GM19372 (cell line): ENCODE measurements at regions not wholly inside any gene's neighbourhood (a gene's known extent, or its start where the extent isn't known, plus 50 kb on each side); places are given as distances from the start of the nearest gene placed in this dataset.
A peak's percentile ranks its signal among the peaks of the same experiment; 100 is the strongest.

ENCODE experiments used
- ATAC-seq: cut with Tn5 transposase; IDR thresholded peaks from one replicate; pipeline ENCODE4 v1.9.1; 2021; ENCODE audit warnings: mild to moderate bottlenecking, low read depth, moderate library complexity; ENCODE audit not compliant: unreplicated experiment

DNA sequence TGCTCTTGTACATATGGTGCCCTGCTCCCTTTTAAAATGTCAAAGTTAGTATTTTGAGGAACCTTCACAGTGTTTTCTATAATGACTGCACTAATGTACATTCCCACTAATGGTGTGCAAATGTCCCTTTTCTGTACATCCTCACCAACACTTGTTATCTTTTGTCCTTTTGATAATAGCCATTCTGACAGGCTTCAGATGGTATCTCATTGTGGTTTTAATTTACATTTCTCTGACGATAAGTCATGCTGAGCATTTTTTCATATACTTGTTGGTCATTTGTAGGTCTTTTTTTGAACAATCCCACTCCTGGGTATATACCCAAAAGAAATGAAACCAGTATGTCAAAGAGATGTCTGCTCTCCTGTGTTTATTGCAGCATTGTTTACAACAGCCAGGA, 268.3 kb downstream of the FBXO15 start:
- ATAC-seq: no peak

DNA sequence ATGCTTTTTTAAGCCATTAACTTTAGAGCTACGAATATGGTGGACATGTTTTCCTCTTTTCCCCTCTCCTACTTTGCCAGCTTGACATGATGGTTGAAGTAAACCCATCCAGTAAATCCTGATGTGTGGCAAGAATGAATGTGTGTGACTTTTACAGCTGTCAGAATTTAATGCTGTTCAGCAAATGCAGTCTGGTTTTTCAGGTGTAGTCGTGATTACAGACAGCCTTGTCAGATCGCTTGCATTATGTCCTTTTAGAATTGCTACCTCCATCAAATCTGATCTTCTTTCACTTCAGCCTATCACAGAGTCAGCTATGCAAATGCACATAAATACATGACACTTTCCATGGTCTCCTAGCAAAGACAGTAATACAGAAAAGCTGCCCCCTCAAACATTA, 278.5 kb downstream of the FBXO15 start:
- ATAC-seq: no peak

DNA sequence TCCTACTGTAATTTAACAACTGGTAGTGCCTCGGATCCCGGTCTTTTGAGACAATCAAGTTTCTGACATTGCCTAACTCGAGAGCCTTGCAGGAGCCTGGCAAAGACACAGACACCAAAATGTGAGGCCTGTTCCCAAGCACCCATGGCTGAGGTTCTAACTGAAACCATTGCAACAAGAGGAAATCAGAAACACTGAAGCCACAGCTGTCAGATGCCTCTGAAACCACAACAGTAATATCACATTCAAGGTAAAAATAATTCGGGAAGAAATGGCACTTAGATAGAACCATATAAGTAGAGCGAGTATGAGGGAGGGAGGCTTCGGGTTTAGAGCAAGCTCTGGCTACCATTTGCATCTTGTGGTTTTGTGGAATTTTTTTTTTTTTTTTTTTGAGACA, 285.9 kb downstream of the FBXO15 start:
- ATAC-seq: no peak

DNA sequence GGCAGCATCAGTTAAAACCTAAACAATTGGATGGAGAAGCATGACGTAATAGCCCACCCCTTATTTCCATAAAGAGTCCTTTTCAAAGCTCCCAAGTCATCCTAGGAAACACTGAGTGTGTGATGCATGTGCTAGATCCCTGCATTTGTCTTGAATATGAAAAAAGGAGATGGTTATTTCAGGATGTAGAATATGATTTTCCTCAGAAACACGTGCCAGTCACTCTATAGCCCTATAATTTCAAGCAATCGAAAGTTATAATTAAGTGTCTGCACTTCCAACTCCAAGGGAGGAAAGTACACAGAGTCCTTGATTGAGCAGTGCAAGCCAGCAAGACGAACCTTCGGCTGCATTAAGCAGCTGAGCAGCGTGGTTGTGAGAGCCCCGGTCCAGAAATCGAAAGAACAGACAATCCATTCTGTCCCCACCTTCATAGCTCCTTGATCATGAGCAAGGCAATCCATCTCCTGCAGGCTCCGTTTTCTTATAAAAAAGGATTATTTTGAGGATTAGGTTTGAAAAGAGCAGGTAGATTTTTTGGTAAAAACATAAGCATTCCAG, 287.7 kb downstream of the FBXO15 start:
- ATAC-seq: no peak

DNA sequence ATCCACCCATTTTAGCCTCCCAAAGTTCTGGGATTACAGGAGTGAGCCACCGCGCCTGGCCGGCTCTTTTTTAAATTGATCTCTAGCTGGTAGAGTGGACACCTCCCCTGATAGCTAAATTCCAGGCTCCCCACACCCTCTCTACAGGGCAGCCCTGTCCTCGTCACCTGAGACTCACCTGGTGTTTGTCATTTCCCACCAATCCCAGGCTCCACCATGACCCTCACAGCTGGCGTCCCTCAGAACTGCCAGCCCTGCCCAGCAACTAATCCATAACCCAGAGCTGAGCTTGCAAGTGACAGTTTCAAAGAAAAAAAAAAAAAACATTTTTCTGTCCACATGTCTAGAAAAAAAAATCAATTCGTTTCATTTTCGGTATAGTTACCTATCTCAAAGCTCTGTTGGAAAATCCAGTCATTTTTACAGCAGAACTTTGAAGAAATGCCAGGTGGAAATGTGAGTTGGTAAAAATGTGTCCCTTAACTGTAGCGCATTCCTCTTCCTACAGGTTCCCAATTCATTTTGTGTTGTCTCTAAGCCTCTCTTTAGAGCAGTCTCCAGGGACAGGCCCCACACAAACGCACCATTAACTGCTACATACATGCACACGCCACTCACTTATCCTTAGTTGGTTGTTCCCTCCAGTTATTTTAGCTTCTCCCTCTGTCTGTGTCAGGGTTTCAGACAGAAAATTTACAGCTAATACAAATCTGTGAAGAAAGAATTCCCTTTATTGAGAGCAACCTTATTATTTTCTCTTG, 294.7 kb downstream of the FBXO15 start:
- no peak for ATAC-seq

DNA sequence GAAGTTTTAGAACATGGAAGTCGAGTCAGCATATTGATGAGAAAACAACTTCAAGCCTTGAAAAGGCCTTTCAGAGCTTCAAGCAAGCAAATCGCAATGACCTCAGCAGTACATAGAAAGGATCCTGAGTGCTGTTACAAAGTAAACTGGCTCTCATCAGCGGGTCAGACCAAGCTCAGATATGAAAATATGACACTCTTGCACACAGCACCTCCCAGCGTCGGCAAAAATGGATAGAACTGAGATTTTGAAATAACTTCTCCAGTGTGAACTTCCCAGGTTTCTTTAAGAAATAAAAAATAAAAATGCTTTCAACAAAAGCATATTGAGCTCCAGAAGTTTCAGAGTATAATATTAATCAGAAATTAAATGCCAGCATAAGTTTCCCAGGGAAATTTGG, 296.9 kb downstream of the FBXO15 start:
- no peak for ATAC-seq

DNA sequence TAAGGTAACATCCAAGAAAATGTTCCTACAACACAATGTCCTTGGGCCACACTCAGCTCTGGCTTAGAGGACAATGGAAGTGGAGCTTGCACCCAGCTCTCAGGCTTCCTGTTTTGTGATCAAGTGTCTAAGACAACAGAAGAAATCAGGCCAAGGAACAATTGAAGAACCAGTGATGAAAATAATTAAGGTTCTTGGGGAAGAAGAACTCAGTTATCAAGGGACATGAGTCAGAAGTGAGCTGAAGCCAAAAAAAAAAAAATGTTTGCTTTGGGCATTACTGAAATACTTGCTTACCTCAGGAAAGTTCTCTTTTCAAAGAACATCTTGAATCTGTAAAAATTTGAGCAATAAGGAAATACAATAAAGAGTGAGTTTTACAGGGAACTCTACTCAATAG, 299.0 kb downstream of the FBXO15 start:
- ATAC-seq: no peak

DNA sequence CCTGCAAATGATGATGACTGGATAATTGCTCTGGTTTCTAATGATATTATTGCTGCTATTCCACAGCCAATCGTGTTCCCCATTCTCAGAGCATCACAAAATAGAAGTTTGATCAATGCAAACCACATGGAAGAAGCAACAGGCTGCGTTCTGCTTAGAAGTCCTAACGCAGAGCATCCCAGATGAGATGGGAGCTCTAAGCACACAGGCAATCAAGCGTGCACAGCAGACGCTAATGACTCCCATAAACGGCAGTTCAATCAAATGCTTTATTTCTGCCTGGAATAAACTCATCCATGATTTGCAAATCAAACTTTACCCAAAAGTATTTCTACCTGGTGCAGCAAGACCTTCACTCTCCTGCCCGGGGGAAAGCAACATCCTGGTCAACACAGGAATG, 304.2 kb downstream of the FBXO15 start:
- no peak for ATAC-seq

DNA sequence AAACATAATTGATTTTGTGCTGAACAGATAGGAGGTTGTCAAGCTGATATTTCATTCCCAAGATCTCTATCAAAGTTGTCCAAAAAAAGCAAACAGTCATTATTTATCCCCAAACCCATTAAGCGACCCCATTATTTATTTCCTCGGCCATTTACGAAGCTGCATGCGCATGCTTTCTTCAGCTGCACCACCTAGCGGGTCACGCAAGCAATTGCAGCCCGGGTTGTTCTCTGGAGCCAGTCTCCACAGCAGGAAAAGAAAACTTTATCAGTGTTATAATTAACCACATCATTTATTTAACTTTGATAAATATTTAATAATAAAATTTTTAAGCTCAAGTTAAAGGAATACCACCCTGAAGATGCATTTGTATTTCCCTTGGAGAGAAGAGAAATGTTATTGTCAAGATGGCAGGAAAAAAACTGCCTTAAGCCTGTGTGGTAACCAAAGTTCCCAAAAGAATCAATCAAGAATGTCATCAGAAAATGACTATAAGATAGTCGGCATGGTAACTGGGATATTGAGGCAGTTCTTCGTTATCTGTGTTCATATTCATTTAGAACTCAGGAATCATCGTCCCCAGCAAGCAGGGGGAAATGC, 304.7 kb downstream of the FBXO15 start:
- peak; percentile 85 for ATAC-seq

DNA sequence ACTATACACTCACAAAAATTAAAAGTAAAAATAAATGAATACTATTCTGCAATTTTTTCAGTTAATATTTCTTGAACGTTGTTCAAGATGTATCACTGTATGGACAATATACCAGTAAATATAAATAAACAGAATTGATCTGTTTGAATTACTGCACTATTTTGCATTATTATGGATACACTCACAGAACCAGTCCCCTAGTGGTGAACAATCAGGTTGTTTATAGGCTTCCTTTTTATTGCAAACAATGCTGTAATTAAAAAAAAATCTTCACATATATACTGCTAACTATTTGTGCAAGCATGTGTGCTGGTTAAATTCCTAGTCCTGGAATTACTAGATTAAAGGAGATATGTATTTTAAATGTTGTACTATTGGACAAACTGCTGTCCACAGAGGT, 306.0 kb downstream of the FBXO15 start:
- no peak for ATAC-seq

DNA sequence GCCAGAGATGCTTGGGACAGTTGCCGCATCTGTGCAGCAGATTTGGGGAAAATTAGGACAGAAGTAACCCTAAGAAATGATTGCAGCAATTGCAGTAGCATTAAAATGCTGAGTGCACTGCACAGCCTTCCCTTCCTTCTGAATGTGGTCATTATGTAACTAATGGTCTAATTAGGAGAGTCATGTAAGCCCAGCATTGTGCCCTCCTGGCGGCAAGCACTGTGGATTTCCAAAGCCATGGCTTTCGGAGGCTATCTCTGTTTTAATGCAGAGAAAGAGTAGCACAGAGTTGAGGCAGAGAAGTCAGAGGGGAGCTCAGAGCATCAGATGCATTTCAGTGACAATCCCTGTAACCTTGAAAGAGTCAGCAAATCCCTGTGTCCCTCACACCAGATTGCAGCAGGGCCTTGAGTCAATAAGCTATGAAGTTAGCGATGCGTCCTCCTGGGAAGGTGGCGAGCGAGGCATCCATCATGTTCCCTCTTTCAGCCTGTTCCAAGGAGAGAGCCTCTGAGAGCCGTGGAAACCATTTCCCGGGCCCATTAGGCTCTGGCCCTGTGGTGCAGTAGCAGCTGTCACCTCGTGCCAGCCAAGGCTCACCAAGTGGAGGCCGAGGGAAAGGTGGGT, 307.2 kb downstream of the FBXO15 start:
- ATAC-seq: no peak

DNA sequence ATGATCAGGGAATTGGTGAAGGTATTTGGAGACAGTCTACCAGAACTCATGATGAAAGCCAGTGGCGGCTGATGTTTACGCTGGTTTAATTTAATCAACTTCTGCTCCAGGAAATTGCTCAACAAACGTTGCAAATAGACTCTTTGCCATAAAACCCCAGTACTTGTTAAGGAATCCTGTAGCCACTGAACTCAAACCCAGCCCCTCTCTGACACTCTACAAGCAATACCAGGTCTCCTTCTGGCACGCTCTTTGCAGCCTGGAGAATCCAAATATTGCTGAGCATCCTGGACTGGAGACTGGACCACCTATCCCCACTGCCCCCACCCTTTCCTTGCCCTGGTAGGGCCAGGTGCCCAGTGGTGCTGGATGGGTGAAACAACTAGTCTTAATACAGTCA, 308.2 kb downstream of the FBXO15 start:
- no peak for ATAC-seq

DNA sequence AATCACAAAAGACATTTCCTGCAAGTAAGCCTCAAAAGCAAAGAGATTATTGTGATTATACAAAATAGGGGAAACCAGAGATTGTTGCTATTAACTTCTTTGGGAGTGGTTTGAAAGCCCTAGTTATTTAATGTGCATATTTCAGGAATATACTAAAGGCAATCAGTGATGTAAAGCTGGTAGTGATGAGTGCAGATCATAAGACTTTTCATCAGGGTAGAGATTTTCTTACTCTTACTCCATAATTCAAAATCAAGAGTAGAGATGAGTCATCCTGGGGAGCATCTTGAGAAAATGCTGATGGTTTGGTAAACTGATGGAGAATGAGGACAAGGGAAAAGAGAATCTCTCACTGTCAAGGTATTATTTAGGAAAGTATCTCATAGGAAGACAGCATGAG, 309.5 kb downstream of the FBXO15 start:
- ATAC-seq: no peak

DNA sequence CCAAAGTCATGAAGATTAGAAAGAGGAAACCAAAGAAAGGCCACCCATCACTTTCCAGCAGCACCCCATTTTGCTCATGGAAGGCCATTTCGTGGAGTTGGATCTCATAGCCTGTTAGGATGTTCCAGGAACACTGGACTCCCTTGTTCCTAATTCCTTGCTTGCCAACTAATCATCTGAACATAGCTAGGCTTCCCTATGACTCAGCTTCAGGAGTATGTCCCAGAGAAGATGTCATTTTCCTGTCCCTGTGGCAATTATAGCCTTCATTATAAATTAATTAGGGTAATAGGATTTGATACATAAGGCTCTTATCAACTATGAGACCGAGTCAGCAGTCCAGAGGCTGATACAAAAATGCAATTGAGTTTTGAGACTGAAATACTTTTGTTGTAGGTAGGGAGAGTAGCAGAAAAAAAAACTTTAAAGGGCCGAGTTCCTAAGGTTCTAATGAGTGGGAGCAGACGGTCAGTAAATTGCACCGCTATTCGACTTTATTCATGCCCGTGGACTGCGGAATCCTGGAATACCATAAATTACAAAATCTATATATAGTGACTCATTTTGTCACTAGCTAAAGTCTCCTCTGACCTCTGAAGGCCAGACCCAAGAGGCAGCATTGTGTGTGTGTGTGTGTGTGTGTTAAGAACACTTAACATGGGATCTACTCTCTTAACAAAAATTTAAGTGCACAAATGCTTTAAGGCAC, 311.8 kb downstream of the FBXO15 start:
- no peak for ATAC-seq

DNA sequence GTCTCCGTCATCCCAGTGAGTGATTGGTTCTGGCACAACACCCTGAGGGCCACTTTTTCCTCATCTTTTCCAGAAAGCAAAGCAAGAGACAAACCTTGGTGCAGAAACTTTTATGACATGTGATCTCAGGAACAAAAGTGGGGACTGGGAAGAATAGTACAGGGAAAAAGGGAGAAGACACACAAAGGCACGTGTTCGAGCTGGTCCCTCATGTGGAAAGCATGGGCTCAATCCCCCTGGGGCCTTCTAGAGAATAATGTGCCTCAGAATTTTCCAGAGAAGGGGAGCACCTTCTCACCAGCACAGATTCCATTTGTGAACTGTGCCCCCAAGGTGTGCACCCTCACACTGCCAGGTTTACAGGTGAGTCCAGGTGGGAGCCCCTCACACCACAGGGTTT, 312.6 kb downstream of the FBXO15 start:
- no peak for ATAC-seq

DNA sequence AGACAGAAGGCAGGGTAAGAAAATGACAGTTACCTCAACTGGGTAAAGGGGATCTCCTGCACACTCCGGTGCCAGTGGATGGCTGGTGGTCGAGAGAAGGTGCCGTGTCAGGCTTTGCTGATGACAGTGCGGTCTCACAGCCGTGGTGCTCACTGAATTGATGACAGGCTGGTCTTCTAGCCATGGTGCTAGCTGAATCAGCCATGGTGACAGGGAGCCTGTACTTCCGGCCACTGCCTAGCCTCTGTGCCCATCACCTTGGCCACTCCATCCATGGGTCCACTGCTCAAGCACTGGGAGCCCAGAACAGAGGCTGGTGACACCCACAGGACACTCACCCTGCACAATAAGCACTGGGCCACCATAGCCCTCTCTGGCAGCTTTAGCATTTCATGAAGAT, 315.9 kb downstream of the FBXO15 start:
- ATAC-seq: no peak

DNA sequence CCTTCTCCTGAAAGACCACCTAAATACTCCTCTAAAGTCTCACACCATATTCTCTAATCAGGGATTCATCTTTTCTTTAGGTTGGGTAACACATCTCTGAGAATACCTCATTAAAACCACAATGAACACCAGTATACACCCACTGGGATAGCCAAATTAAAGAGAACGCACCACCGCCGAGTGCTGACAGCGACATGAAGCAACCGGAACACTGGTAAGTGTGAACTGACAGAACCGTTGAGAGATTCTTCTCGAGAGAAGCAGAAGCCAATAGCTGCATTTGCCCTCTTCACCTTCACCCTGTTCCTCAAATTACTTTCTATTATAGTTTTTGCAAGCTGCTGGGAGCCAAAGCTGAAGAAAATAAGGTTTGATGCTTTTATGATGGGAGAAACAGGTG, 318.5 kb downstream of the FBXO15 start:
- ATAC-seq: no peak

DNA sequence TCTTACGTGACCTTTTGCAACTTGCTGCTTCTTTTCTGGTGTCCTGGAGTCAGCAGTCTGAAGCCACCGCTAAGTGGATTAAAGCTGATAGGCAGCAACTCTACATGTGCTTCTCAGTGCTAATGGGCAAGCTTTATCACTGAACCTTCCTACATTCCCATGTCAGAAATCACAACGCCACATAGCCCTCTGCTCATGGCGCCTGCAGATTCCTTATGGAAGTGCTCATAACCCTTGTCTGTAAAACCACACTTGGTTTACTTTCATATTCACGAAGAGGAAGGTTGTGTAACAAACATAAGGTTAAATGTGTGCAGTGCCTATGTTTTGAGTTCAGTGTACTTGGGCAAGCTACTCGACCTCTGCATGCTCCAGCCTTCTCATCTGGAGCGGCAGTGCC, 319.8 kb downstream of the FBXO15 start:
- ATAC-seq: no peak

DNA sequence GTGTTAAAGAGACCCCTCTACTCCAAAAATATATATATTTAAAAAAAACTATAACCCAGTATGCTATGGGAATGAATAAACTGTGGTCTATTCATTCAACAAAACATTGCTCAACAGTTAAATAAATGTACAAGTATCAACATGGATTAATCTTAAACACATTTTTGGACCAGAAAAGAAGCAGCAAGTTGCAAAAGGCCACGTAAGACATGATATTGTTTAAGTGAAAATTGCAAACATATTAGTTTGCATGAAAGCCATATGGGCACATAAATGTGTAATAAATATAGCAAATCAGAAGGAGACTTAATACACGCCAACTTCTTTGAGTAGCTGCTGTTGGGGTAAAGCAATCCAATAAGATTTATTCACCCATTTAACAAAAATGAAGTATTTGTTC, 321.5 kb downstream of the FBXO15 start:
- ATAC-seq: no peak

DNA sequence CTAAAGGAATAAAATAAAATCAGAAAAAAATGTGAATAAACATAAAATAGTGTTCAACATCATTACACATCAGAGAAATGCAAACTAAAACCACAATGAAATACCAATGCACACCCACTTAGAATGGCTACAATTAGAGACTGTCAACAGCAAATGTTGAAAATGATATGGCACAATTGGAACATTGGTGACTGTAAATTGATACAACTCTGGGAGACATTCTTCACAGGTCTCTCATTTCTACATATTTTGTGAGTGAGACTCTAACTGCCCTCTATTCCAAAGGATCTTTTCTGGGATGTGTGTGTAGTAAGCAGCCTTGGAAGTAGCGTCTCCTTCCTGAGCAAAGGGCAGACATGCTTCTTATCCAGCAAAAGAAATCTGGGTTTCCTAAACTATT, 323.0 kb downstream of the FBXO15 start:
- ATAC-seq: no peak

DNA sequence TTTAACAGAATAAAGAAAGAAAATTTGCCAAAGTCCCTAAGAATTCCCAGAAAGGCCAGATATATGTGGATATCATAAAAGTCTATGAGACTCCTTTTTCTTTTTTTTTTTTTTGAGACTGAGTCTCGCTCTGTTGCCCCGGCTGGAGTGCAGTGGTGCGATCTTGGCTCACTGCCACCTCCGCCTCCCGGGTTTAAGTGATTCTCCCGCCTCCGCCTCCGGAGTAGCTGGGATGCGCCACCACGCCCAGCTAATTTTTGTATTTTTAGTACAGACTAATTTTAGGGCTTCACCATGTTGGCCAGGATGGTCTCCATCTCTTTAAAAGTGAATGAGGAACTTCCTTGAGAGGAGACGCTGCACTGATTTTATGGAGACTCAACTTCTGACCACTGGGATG, 335.2 kb downstream of the FBXO15 start:
- no peak for ATAC-seq
